B cell (primary cell): ENCODE measurements at regions not wholly inside any gene's neighbourhood (a gene's known extent, or its start where the extent isn't known, plus 50 kb on each side); places are given as distances from the start of the nearest gene placed in this dataset.

Experiments used
- CTCF ChIP-seq: fragments of 200-600 bp; IDR thresholded peaks from one replicate; pipeline ENCODE4 v1.8.0; 2022; ENCODE audit warnings: antibody characterized with exemption, mild to moderate bottlenecking
- EZH2 ChIP-seq: IDR thresholded peaks from 2 replicates; pipeline ENCODE4 v1.6.1; 2012; ENCODE audit warnings: borderline replicate concordance, low read depth, mild to moderate bottlenecking, moderate library complexity, low read length; ENCODE audit not compliant: insufficient read depth, poor library complexity, severe bottlenecking

GRCh38 chr13:28568286-28568685 lies 73.4 kb upstream of the FLT1 start:
- no peak for TF ChIP-seq CTCF
- TF ChIP-seq EZH2, result no peak
